ENCODE measurements at regions not wholly inside any gene's neighbourhood (a gene's known extent, or its start where the extent isn't known, plus 50 kb on each side); places are given as distances from the start of the nearest gene placed in this dataset.

DNA sequence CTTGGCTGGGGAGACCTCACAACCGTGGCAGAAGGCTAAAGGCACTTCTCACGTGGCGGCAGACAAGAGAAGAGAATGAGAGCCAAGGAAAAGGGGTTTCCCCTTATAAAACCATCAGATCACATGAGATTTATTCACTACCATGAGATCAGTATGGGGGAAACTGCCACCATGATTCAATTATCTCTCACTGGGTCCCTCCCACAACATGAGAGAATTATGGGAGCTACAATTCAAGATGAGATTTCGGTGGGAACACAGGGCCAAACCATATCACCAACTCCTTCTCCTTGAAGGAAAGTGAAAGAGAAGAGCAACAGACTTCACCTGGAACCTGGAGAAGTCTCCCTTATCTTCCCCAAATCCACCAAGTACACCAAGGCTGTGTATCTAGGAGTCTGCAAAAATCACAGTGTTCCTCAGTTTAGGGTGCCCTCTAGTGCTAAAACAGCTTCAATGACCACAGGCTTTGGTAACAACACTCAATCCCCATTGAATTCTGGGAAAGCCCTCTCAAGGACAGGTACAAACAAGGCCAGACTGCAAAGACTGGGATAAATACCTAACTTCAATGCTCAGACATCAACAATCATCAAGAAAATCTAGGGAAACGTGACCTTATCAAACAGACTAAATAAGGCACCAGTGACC, 148.8 kb upstream of the SRD5A2 start:
- TF ChIP-seq, protein P1, sequence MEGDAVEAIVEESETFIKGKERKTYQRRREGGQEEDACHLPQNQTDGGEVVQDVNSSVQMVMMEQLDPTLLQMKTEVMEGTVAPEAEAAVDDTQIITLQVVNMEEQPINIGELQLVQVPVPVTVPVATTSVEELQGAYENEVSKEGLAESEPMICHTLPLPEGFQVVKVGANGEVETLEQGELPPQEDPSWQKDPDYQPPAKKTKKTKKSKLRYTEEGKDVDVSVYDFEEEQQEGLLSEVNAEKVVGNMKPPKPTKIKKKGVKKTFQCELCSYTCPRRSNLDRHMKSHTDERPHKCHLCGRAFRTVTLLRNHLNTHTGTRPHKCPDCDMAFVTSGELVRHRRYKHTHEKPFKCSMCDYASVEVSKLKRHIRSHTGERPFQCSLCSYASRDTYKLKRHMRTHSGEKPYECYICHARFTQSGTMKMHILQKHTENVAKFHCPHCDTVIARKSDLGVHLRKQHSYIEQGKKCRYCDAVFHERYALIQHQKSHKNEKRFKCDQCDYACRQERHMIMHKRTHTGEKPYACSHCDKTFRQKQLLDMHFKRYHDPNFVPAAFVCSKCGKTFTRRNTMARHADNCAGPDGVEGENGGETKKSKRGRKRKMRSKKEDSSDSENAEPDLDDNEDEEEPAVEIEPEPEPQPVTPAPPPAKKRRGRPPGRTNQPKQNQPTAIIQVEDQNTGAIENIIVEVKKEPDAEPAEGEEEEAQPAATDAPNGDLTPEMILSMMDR (IDR thresholded peaks at IDR 0.05) = no peak
- no peak for TF ChIP-seq EZH2 (IDR thresholded peaks at IDR 0.05; ENCODE audit: borderline replicate concordance, insufficient read depth, low read depth, low read length, poor library complexity, severe bottlenecking)
